IPS-11a (cell line): ENCODE measurements at regions not wholly inside any gene's neighbourhood (a gene's known extent, or its start where the extent isn't known, plus 50 kb on each side); places are given as distances from the start of the nearest gene placed in this dataset.

Source experiments
- H3K4me3 ChIP-seq: one replicate; pipeline ENCODE4 v1.5.1; 2013; ENCODE audit warnings: low read depth, low read length, control low read depth

DNA sequence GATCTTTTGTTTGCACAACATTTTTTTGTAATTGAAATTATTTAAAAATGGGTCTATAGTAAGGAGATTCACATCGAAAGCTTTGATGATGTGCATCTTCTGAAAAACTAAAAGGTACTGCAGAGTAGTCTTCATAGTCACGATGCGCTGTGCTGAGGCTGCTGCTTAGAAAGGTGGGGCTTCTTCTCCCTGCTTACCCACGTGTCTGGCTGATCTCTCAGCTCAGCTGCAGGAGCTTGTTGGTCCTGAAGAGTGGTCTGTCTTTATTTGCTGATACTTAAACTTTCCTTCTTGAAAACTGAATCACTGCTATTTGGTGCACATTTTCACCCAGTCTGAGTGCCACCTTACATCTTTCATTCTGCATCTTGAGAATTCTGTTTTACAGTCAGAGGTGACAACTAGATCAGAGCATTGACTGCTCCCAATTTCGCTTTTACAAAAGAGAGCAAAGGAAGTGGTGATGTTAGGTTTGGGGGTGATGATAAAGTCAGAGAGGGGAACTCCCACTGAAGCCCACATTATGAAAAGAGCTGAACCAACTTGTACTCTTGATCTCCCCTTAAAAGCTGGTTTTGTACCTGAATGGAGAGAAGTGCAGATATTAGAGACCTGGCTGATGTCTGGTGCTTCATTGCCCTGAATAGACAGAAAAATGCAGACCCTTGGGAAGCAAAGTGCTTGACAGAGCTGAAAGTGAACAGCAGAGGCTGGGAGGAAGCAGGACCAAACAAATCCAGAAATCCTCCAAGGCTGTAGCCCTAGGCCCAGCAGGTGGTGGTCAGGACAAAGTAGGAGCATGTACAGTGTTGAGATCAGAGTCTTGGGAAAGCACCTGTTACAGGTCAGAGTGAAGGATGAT lies 984.5 kb downstream of the TSN start:
- no peak overlapping the region for H3K4me3 ChIP-seq

DNA sequence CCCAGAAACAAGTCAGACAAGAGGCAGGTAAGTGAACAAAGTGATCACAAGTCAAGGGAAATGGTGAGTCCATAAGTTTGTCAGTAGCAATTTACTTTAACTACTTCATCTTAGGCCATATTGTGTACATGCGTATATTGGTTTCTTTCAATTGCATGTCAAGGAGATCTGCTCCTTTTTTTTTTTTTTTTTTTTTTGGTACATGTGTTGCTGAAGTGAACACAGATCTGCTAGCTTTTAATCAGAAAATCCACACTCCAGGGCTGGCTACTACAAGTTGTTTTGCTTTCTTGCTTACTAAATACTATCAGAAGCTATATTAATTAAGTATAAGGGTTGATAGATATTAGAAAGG lies 985.1 kb downstream of the TSN start:
- no peak overlapping the region for H3K4me3 ChIP-seq

DNA sequence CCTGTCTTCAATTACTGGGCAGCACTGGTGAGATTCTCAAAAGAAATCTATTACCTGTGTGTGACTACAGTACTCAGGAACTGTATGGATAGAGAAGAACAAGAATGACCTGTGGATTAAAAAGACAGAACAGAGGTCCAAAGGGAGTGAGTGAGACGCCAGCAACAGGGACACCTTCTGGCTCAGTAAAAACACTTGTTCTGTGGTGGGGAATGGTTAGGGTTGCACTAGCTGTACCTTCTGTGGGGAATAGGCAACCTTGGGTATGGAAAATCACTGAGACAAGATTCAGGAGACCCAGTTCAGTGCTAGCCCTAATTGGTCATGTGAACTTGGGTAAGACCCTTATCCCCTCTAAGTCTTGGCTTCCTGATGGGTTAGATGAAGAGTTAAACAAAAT lies 986.0 kb downstream of the TSN start:
- no peak overlapping the region for H3K4me3 ChIP-seq

DNA sequence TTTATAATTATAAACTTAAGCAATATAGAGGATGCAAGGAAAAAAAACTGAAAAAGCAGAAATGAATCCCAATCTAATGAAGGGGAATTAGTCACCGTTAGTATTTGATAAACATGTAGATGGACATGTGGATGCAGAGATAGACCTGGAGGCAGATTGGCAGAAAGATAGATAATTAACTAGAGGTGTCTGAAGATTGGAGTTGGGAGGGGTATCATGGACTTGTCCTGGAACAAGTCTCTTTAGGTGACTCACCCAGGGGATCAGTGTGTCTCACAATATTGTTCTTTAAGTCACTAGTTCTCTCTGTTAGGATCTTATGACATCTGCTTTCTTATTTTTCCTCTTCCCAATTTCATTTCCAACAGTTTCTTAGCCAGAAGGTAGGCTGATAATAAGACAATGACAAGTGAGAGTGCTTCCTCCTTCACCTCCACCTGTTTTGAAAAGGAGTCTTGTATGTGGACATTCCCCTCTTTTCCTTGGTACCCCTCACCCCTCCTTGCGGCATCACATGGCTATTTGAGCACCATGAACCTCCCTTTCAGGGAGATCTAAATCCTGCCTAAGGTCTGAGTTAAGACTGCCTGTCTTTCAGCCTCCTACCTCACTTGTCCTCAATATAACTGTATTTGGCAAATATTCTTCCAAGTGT lies 987.7 kb downstream of the TSN start:
- H3K4me3 ChIP-seq: no peak overlapping the region

DNA sequence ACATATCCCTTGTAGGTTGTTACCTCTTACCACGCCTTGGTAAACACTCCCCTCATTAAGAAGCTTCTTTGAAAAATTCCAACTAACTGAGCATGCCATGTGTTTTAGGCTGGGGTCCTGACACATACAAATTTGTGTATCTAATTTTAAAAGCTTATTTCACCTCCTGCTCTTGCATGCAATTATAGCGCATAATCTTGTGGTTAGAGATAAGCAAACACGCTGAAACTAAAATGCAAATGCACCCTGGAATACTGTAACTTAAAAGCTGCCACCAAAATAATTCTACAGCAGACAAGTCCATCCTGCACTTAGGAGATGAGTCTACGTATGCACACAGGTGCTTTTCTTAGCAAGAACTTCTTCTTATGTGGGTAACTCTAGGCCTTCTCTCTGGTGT lies 990.2 kb downstream of the TSN start:
- no peak overlapping the region for H3K4me3 ChIP-seq

DNA sequence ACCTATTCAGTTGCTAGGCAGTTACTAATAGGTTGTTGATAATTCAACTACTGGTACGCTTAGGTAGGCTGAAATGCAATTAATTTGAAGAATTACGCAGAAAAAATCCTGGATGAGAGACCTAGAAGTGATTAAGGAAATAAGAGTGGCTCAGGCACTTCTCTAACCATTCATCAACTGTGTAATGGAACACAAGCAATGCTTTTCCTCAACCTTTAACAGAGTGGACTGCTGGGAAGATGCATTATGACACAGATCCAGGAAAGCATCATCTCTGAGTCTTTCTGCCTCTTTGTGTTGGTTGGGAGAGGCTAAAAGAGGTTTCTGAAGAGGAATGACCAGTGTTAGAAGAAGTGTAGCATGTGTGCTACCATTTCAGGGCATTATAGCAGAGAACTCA lies 992.2 kb downstream of the TSN start:
- H3K4me3 ChIP-seq: no peak overlapping the region

DNA sequence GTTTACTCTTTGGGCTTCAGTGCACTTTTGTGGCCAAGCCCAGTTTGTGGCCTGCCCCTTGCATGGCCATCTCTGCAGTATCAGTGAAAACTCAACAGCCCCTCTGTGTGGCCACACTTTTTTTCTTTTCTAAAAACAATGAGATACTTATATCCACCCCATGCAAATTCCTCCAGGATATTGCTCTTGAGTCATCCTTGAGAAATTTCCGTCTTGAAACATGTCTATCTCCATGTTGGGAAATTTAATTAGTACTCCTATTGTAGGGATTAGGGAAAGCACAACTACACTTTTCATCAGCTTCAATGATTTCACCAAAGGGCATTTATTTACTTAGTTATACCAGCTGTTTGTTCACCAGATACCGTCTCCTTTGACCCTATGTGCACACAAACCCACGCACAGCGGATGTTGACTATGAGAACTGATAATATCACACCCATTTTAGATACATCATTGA lies 993.1 kb downstream of the TSN start:
- H3K4me3 ChIP-seq: no peak overlapping the region

DNA sequence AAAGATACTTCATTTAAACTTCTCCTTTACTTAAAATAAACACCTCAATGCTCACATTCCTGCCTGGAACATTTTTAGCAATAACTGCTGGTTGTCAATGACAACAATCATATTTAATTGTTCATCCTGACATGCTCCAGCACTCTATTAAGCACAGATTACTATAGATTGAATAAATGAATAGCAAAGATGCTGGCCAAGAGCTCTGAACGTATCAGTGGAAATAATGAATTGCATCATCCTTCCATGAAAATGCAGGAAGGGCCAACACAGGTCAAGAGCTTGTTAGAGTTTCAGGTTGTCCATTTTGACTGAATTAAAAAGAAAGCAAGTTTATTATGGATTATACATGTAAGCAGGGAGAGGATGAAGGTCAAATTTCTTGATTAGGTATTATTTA lies 994.0 kb downstream of the TSN start:
- H3K4me3 ChIP-seq: no peak overlapping the region

DNA sequence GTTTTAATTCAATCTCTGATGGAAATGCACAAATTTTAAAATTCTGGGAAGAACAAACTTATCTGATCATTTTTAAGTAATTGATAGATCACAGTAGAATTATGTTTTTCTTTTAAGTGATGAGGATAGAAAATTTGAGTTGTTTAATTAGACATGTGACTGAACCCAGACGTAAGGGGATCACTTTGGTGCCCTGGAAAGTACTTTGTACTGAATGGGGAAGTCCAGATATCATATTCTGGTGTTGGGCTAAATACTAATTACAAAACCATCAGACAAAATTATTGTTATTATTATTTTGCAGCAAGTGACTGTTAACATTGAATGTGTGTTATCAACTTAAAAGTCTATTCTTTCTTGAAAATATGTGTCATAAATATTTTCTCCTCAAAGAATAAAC lies 994.6 kb downstream of the TSN start:
- no peak overlapping the region for H3K4me3 ChIP-seq

DNA sequence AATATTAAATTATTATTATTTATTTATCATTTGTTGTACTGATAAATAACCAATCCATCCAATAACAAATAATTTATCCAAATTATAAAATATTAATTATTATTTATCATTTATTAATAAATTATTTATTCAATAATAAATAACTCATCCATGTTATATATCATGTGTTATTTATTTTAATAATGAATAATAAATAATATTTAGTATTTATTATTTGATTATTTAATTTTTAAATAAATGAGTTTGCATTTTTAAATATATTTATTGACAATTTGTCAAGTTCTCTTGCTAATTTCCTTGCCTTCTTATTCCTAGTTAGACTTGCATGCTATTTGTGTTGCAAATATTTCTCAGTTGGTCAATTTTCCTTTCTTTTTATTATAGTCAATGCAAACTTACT lies 995.4 kb downstream of the TSN start:
- H3K4me3 ChIP-seq: no peak overlapping the region

DNA sequence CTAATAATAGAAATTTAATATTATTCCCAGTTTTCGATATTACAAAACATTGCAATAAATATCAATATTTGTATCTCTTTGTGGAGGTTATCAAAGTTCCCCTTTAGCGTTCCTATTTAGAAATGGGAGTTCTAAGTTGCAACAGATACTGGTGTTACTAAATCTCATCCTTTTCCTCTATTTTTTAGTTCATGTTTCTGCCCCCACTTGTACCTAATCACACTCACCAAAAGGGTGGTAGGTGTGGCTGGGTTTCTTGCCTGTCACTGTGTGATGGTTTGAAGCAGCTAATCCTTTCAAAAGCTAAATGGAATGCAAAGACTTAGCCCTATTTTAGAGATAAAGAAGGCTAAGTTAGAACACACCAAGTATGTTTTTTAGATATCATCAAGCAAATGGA lies 997.9 kb downstream of the TSN start:
- no peak overlapping the region for H3K4me3 ChIP-seq

DNA sequence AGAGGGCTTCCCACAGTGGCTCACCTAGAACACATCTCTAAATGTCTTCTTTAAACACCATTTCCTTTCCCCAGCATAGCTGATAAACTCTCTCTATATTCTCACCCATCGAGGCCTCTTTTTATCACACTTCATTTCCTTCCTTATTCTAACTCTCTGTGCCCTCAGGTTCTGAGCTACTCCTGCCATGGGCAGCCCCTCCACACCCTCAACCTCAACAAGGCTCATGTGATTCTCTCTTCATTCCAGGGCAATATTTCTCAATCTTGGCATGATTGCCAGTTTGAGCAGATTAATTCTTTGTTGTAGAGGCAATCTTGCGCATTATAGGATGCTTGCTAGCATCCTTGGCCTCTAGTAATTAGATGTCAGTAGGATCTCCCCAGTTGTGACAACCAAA lies 999.1 kb downstream of the TSN start:
- no peak overlapping the region for H3K4me3 ChIP-seq

DNA sequence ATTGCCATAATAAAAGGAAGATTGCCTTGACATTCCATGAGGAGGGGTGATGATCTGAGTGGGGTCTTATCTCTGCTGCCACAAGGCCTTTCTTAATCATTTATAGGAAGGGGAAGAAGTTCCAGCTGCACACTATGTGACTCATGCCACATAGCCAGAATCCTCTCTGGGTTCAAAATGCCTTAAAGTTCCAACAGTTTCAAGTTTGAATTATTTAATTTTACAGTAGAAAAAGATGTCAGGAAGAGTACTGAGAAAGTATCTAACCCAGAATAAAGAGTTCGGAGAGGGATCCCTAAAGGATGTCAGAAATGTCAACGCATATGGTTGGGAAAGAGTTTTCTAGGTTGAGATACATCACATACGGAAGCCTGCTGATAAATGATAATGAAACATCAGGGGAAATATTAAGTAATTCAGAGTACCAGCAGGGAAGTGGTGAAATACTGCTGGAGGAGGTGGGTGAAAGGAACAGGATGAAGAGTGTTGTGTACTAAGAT lies 999.9 kb downstream of the TSN start:
- H3K4me3 ChIP-seq: no peak overlapping the region

DNA sequence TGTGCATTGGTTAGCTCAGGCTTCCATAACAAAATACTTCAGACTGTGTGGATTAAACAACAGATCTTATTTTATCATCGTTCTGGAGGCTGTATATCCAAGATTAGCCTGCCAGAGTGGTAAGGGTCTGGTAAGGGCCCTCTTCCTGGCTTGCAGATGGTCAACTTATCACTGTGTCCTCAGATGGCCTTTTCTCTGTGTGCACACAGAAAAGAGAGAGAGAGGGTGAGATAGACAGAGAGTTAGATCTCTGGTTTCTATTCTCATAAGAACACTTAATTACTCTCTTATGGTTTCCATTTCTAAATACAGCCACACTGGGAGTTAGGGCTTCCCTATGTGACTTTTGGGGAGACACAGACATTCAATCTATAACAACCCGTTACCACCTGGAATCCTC lies 1003.5 kb downstream of the TSN start:
- no peak overlapping the region for H3K4me3 ChIP-seq

DNA sequence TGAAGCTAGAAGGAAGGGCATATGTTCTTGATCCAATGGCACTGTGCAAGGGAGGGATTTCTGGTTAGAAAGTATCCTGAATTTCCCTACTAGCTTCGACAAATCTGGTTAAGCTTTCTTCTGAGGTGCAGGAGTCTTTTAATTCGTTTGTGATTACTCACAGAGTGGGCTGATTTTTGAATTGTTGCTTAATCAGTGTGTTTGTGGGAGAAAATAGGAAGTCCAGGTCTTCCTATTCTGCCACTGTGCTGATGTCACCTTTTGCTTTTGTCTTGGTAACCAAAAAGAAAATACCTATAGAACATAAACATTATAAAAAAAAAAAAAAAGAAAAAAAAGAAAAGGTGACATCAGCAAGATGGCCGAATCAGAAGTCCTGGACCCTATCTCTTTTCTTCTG lies 1008.6 kb downstream of the TSN start:
- no peak overlapping the region for H3K4me3 ChIP-seq

DNA sequence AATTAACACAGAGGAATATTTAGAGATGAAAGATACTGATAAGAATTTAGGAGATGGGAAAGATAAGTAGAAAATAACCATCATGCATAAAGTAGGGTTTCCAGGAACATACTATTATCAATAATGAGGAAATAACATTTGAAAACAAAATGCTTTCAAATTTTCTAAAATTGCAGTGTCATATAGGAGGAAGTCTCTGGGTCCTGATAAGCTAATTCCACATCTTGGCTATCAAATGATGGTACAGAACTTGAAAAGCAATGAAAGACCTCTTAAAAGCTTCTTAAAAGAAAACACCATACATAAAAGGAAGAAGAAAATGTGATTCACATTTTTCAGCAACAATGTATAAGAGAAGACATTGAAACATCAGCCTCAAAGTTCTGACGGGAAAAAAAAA lies 1024.8 kb downstream of the TSN start:
- no peak overlapping the region for H3K4me3 ChIP-seq

DNA sequence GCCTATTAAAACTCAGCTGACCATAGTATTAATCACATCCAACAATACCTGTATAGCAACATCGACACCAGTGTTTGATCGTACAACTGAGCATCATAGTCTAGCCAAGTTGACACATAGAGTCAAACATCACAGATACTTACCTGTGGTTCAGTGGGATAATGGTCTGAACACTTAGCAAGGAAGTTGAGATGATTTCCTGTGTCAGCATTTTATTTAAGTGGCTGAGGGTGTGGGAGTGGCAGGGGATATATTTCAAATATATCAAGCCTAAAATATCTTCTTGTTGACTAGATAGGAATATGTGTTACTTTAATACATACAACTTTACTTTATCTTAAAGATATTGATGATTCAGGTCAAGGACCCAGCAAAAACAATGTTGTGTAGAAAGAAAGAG lies 1038.6 kb downstream of the TSN start:
- no peak overlapping the region for H3K4me3 ChIP-seq

DNA sequence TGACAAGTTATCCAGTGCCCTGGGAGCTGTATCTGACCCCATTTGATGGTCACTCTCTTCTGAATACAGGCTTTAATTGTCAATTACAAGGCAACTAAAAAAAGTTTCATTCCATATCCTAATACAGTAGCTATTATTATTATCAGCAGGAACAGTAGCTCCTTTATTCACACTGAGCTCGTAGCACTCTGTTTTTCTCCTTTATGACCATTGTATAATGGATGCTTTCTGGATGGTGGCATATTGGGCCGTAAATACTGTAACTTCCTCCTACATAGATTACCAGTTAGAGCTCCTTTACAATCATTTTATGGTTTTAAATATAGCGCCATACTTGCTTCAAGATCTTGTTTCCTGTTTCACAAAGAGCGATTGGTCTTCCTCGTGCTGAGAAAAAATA lies 1040.3 kb downstream of the TSN start:
- H3K4me3 ChIP-seq: no peak overlapping the region

DNA sequence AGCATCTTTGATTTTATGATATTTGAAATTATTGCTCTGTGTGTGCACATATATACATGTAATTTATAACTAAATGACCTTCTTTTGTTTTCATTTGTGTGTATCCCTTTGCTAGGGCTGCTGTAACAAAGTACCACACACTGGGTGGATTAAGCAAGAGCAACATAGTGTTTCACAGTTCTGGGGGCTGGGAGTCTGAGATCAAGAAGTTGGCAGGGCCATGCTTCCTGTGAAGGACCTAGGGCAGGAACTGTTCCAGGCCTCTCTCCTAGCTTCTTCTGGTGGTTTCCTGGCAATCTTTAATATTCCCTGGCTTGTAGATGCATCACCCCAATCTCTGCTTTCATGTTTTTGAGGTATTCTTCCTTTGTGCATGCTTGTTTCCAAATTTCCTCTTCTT lies 1043.9 kb downstream of the TSN start:
- H3K4me3 ChIP-seq: no peak overlapping the region

DNA sequence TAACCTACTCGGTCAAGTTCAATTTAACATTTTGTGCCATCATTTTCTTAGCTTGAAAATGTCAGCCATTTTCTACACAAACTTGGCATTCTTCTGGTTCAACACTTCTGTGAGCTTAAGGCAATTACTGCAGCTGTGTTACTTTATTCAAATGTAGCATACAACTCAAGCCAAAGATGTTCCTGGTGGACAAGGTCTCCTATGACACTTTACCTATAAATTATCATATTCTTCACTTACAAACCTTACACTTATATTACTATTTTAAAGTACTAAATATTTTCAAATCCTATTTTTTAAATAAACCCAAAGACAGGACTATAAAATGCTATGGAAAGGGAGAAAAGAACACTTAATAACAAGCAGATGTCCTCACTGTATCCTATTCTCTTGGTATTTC lies 1045.3 kb downstream of the TSN start:
- H3K4me3 ChIP-seq: no peak overlapping the region

DNA sequence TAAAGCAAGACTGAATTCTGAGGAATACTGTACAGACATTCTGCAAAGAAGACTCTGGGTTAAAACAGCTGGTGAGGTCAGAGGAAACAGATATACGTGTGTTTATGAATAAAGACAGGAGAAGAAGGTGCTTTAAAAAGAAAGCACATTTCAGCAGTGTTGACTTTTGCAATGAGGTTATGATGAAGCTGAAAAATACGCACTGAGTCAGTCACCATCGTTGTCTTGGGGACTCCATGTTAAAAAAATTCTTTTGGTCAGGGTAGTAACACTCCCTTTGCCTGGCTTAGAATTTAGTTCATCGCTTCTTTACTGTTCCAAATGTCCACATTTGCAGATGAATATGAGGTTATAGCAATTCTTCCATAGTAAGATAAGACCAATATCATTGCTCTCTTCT lies 1049.0 kb downstream of the TSN start:
- H3K4me3 ChIP-seq: no peak overlapping the region

DNA sequence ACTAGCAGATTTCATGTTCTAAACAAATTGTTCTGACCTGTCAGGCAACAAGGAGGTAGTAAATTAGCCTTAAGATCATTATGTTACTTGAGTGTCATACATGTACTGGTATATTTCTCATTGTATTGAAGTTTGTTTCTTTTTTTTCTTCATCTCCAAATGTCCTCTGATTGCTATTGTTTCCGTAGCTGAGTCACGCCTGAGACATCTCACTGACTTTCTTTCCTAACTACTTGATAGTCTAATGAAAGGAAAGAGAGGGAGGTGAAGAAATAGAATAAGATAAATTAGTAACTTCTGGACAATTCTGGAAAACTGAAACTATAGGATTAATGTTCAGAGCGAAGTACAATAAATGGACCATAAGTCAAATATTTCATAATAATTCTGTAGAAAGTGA lies 1049.9 kb downstream of the TSN start:
- no peak overlapping the region for H3K4me3 ChIP-seq
